AG04449 (cell line): ENCODE measurements at regions not wholly inside any gene's neighbourhood (a gene's known extent, or its start where the extent isn't known, plus 50 kb on each side); places are given as distances from the start of the nearest gene placed in this dataset.

Experiments
- CTCF ChIA-PET: fragments of 350-600 bp; formaldehyde crosslinking; extraction: SDS; loops from one replicate; lab custom pipeline; 2021; ENCODE audit warnings: antibody characterized with exemption; lab: Yijun Ruan, JAX
- POLR2A ChIA-PET: fragments of 400-600, 350-600 bp; formaldehyde crosslinking; extraction: SDS; loops from one replicate; lab custom pipeline; 2020; ENCODE audit warnings: antibody characterized with exemption, inconsistent platforms; lab: Yijun Ruan, JAX
- DNase-seq: peaks from one replicate; pipeline ENCODE4 v3.0.0-alpha.2; 2010; ENCODE audit warnings: low read depth, low spot score
- H3K4me3 ChIP-seq: 2 replicates; pipeline ENCODE4 v1.5.1; 2011; ENCODE audit warnings: low read depth, mild to moderate bottlenecking, control low read depth, low read length
- CTCF ChIP-seq: IDR thresholded peaks from one replicate; pipeline ENCODE4 v1.5.1; 2011; ENCODE audit warnings: mild to moderate bottlenecking, moderate library complexity, low read length, control low read depth, inconsistent platforms; ENCODE audit not compliant: insufficient read depth; ENCODE audit errors: missing control alignments

GRCh38 chr16:51210087-51210486 lies 59.0 kb upstream of the SALL1 start:
- ChIA-PET CTCF (no interaction called here), POLR2A (no interaction called here)
- TF ChIP-seq CTCF = no peak
- DNase-seq = no peak
- H3K4me3 ChIP-seq = no peak overlapping the region

- no peak for DNase-seq
- POLR2A ChIA-PET = no interaction called here
- no peak for TF ChIP-seq CTCF
- CTCF ChIA-PET = no interaction called here
- no peak overlapping the region for H3K4me3 ChIP-seq
Measured at GRCh38 chr16:51201604-51202003, 50.5 kb upstream of the SALL1 start.
